ENCODE measurements at regions not wholly inside any gene's neighbourhood (a gene's known extent, or its start where the extent isn't known, plus 50 kb on each side); places are given as distances from the start of the nearest gene placed in this dataset.
"Not testable (repeated sequence)": the region's sequence is repeated elsewhere in the genome, so short reads cannot be mapped to it uniquely, and the experiment has no call there.

- Histone ChIP-seq H3K36me3 (ENCODE audit: low read depth) (no peaks in the 10 kb centered on the region), H3K79me2 (ENCODE audit: low read depth) (no peaks in the 10 kb centered on the region), H3K27ac (no peak overlapping the region), H3K27me3 (ENCODE audit: insufficient read depth, low read depth) (peaks cover 28% of the 10 kb centered on the region), H3K4me1 (replicated peaks; ENCODE audit: insufficient read depth) (no peaks in the 10 kb centered on the region), H3K9me3 (ENCODE audit: insufficient read depth, low read depth) (peaks cover 15% of the 10 kb centered on the region), H3K9me2 (ENCODE audit: insufficient read depth) (no peaks in the 10 kb centered on the region), H2AFZ (no peak overlapping the region), H3K4me2 (no peak overlapping the region), H3K4me3 (no peak overlapping the region), H3F3A (ENCODE audit: insufficient read depth, low read depth) (no peaks in the 10 kb centered on the region), H4K20me1 (ENCODE audit: insufficient read depth) (no peaks in the 10 kb centered on the region)
- CTCF ChIA-PET = no interaction called here
- no peak for DNase-seq
- intact Hi-C loops (cut with micrococcal nuclease; ENCODE audit: unreplicated experiment) = no loop called here
- POLR2A ChIA-PET (ENCODE audit: unreplicated experiment) = no interaction called here
- TF ChIP-seq EZH2 (IDR thresholded peaks at IDR 0.05; ENCODE audit: low read depth) (no peak), CTCF (conservative IDR thresholded peaks at IDR 0.05) (no peak)
- BruUV-seq (replicated peaks) = no TSS peak
These were observed 385.5 kb downstream of the ALG10 start for GRCh38 chr12:34407813-34408212.

DNA sequence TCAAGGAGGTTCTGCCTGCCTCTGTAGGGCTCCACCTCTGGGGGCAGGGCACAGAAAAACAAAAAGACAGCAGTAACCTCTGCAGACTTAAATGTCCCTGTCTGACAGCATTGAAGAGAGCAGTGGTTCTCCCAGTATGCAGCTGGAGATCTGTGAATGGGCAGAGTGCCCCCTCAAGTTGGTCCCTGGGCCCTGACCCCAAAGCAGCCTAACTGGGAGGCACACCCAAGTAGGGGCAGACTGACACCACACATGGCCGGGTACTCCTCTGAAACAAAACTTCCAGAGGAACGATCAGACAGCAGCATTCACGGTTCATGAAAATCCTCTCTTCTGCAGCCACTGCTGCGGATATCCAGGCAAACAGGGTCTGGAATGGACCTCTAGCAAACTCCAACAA lies 409.2 kb downstream of the ALG10 start:
- H3K4me3 ChIP-seq; H3K9me3 ChIP-seq (ENCODE audit: insufficient read depth, low read depth); H4K20me1 ChIP-seq (ENCODE audit: insufficient read depth); H3K9me2 ChIP-seq (ENCODE audit: insufficient read depth); CTCF ChIA-PET; H3K27ac ChIP-seq; H3K36me3 ChIP-seq (ENCODE audit: low read depth); H3K4me1 ChIP-seq (replicated peaks; ENCODE audit: insufficient read depth); DNase-seq; BruUV-seq (replicated peaks); H3K79me2 ChIP-seq (ENCODE audit: low read depth); POLR2A ChIA-PET (ENCODE audit: unreplicated experiment); H3K4me2 ChIP-seq; H3F3A ChIP-seq (ENCODE audit: insufficient read depth, low read depth); H2AFZ ChIP-seq; H3K27me3 ChIP-seq (ENCODE audit: insufficient read depth, low read depth); intact Hi-C loops (cut with micrococcal nuclease; ENCODE audit: unreplicated experiment): not testable (repeated sequence)
